GM21723 (cell line): ENCODE measurements at regions not wholly inside any gene's neighbourhood (a gene's known extent, or its start where the extent isn't known, plus 50 kb on each side); places are given as distances from the start of the nearest gene placed in this dataset.
"Not testable (repeated sequence)": the region's sequence is repeated elsewhere in the genome, so short reads cannot be mapped to it uniquely, and the experiment has no call there.

Experiments used
- ATAC-seq: cut with Tn5 transposase; IDR thresholded peaks from one replicate; pipeline ENCODE4 v1.9.1; 2021; ENCODE audit warnings: mild to moderate bottlenecking, moderate library complexity; ENCODE audit not compliant: unreplicated experiment

DNA sequence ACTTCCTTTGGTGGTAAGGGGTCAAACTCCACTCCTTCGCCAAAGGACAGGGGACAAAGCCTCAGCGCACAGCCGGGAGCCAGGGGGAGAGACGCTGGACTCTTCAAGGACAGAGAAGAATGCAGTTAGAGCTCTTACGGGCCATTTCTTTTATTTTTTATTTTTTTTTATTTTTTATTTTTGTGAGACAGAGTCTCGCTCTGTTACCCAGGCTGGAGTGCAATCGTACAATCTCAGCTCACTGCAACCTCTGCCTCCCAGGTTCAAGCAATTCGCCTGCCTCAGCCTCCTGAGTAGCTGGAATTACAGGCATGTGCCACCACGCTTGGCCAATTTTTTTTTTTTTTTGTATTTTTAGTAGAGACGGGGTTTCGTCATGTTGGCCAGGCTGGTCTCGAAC lies 93.2 kb upstream of the RPH3AL start, which contains the start of gene RFLNB:
Gene RFLNB (minus strand): TSS at position 101 of the 400 bp plus-strand sequence.
- ATAC-seq, result not testable (repeated sequence)

DNA sequence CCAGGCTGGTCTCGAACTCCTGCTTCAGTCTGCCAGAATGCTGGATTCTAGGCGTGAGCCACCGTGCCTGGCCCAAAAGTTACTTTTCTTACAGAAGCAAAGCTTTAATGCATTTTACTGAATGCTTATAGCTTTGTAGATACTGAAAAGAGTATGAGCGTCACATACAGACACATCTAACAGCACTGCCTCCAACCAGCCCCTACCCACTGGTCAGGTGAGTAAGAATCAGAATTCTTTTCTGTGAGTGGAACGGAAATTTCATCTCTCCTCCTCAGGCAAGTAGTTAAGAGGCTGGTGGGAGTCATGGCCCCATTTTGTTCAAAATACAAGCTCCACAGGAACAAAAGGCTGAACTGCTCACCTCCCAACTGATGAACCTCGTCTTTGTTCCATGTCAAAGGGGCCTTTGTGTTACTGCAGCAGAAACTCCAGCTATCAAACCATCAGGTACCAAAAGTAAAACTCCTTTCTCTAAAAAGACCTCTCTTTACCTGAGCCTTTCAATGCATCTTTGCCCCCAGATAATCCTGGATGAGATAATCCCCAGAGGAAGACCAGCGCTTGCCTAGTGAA lies 92.4 kb upstream of the RPH3AL start:
- no peak for ATAC-seq

DNA sequence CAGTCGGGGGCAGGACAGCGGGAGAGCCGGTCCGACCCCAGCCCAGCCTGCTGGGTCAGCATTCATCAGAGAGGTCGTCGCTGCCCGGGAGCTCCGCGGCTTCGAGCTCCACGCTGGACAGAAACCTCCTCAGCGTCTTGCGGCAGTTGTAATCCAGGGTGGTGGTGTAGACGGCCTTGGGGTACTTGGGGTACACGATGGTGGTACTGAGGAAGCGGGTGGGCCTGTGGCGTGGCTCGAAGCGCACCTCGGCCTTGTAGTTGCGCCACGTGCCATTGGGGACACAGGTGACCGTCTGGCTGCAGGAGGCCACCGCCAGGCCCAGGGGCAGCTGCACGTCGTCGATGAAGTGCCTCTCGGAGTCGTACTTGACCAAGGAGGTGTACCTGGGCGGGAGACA lies 90.5 kb upstream of the RPH3AL start:
- no peak for ATAC-seq

DNA sequence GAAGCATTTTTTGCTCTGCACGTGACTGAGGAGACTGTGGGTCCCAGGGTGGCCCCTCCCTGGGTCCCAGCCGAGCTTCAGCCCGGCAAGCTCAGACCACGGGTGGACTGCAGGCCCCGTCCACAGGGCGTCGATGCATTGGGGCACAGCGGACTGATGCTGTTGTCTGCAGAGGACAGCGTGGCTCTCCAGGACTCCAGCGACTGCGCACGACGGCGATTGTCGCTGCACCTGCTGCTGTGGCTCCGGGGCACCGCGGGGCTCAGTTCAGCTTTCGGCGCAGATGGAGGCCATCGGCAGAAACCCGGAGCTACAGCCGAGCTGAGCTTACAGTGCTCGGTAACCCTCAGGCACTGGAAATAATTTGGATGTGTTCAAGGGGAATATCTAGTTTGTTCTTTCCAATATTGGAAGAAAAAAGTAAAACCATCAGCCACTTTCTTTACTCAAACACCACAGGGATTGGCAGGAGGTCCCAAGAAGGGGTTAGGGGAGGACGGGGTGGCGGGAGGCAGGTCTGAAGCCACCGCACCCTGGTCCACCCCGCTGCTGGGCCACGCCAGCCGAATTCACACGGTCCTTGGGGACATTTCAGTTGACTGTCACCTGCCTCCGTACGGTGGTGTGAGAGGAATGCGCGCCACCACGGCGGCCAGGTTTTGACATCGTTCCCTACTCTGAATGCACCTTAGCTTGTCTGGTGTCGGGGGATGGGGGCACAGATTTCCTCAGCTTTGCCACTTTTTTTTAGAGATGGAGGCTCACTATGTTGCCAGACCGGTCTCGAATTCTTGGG lies 88.7 kb upstream of the RPH3AL start:
- ATAC-seq, result no peak

DNA sequence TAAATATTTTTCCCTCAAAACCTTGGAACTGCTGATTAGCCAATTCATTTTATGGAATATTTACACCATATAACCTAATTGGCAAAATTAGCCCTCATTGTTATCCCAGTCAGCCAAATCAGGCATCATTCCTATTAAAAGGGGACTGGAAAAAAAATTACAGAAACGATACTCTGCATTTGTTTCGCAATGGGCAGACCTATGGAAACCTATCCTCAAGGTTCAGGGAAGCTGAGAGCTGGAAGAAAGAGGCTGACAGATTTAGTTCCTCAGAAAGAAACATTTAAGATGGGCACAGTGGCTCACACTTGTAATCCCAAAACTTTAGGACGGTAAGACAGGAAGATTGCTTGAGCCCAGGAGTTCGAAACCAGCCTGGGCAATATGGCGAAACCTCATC lies 85.6 kb upstream of the RPH3AL start:
- no peak for ATAC-seq

DNA sequence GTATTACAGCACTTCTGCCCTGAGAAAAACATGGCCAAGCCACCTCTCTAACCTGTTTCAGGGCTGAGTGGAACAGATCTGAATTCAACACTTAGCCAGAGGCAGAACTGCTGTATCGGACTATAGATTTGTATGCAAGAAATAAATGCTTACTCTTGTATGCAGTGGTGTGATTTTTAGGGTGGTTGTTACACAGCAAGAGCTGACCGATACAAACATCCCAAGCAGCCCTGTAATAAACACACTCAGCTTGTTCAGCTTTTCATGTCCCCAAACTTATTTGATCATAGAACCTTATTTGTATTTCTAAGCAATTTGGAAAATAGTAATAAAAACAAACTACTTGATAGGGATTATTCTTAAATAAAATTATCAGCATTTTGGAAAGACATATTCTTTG lies 84.9 kb upstream of the RPH3AL start:
- ATAC-seq, result no peak

DNA sequence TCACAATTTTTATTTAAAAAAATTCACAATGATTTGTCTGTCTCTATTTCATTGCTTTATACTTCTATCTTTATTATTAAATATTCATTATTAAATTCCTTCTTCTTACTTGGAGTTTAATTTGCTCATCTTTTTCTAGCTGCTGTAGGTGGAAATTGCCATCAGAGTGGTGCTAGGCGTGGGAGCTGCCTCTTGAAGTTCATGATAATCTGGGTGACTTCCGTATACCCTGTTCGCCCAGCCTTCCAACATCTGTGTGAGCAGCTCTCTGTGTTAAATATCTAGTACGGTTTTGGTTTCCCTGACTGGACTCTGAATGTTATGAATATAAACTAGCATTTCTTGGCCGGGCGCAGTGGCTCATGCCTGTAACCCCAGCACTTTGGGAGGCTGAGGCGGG lies 84.0 kb upstream of the RPH3AL start:
- no peak for ATAC-seq

DNA sequence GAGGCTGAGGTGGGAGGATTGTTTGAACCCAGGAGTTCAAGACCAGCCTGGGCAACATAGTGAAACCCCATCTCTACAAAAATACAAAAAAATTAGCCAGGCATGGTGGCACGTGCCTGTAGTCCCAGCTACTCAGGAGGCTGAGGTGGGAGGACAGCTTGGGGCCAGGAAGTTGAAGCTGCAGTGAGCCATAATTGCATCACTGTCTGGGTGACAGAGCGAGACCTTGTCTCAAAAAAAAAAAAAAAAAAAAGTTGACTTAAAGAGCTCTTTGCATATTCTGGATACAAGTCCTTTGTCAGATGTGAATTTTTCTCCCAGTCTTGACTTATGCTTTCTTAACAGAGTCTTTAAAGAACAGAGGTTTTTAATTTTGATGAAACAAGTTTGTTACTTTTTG lies 79.9 kb upstream of the RPH3AL start:
- not testable (repeated sequence) for ATAC-seq

DNA sequence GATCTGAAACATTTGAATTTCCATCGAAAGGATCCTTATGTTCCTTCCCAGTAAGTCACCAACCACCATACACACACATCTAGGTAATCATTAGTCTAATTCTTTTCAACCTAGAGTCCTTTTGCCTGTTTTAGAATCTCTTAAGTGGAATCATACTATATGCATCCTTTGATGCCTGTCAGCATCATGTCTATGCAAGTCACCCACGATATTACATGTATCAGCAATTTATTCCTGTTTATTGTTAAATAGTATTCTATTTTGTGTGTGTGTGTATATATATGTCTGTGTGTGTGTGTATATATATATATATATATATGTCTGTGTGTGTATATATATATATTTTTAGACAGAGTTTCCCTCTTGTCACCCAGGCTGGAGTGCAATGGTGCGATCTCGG lies 78.9 kb upstream of the RPH3AL start:
- no peak for ATAC-seq

DNA sequence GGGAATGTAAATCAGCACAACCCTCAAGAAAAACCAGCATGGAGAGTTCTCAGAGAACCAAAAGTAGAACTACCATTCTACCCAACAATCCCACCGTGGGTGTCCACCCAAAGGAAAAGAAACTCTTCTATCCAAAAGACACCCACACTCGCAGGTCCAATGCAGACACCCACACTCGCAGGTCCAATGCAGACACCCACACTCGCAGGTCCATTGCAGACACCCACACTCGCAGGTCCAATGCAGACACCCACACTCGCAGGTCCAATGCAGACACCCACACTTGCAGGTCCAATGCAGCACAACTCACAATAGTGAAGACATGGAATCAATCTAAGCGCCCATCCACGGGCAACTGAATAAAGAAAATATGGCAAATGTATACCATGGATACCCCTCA lies 77.0 kb upstream of the RPH3AL start:
- no peak for ATAC-seq

DNA sequence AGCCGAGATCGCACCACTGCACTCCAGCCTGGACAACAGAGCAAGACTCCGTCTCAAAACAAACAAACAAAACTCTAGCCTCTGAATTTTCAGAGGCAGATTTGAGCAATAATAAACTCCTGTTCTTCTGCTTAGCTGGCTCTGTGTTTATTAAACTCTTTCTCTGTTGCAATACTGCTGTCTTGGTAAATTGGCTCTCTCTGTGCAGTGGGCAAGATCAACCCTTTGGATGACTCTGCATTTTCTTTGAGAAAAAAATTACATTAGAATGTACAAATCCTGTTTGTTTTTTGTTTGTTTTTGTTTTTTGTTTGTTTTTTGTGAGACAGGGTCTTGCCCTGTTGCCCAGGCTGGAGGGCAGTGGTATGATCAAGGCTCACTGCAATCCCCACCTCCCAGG lies 75.8 kb upstream of the RPH3AL start:
- ATAC-seq, result no peak

DNA sequence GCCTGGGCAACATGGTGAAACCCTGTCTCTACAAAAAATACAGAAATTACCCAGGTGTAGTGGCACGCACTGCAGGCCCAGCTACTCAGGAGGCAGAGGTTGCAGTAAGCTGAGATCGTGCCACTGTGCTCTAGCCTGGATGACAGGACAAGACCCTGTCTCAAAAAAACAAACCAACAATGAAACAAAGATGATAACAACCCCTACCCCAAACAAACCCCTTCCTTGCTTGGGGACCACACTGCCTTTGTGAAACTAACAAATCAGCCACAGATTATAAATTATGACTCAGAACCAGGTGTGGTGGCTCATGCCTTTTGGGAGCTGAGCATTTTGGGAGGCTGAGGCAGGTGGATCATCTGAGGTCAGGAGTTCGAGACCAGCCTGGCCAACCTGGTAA lies 75.3 kb upstream of the RPH3AL start:
- ATAC-seq, result no peak

DNA sequence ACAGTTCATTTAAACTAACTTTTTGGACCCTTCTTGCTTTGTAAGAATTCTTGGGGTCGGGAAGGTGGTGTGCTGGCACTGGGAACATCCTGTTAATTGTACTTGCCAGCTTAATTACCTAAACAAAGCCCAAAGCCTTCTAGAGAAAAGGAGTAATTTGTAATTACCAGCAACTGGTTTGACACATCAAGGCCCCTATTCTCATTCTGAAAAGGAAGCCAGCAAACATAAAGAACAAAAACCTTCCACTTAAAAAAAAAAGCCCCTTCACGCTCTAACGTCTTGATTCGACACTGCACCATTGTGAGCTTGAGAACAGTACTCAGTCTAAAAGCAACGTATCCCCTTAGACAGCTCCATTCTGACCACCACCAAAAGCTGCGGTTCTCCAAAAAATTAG lies 74.7 kb upstream of the RPH3AL start:
- no peak for ATAC-seq

DNA sequence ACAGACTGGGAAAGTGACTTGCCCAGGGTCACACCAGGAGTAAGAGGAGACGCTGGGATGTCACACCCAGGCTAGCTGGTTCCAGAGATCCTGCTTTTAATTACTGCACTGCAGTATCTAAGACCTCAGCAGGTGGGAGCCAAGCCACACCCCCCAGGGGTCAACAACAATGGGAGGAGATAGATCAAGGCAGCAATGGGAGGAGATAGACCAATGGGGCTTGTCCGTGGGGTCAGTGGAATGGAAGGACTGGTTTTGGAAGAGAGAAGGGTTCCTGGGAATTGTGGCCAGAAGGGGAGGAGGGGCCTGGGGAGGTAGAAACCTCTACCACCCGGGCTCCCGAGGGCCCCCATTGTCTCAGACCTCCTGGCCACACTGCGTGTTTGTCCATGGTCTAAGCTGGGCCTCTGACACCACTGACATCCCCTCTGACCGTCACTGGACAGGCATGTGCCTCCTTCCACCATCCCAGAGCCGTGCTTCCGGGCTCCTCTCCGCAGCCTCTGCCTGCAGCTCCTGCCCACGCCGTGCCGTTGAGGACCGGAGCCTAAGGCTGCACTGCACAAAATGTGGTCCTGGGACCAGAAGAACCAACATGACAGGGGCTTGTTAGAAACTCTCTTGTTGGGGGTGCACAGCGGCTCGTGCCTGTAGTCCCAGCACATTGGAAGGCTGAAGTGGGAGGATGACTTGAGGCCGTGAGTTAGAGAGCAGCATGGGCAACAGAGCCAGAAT lies 69.8 kb upstream of the RPH3AL start:
- ATAC-seq, result no peak

DNA sequence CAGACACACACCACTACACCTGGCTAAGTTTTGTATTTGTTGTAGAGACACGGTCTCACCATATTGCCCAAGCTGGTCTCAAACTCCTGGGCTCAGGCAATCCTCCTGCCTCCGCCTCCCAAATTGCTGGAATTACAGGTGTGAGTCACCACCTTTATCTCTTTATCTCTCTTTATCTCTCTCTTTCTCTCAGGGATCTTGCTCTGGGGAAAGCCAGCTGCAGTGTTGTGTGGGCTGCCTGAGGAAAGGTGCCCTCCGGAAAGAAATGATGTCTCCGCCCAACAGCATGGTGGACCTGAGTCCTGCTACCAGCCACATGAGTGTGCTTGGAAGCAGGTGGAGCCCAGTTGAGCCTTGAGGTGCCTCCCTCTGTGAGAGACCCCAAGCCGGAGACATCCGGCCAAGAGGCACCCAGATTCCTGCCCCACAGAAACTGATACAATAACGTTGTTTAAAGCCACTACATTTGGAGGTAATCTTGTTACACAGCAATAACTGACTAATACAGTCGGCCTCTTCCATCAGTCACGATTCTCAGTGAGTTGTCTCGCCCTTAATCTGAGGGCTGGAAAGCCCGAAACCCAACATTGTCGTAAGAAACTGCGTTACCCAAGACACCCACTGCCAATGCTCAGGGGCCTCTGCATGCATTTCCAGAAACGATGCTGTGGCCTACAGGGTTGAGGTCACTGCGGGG lies 68.0 kb upstream of the RPH3AL start:
- ATAC-seq, result no peak

DNA sequence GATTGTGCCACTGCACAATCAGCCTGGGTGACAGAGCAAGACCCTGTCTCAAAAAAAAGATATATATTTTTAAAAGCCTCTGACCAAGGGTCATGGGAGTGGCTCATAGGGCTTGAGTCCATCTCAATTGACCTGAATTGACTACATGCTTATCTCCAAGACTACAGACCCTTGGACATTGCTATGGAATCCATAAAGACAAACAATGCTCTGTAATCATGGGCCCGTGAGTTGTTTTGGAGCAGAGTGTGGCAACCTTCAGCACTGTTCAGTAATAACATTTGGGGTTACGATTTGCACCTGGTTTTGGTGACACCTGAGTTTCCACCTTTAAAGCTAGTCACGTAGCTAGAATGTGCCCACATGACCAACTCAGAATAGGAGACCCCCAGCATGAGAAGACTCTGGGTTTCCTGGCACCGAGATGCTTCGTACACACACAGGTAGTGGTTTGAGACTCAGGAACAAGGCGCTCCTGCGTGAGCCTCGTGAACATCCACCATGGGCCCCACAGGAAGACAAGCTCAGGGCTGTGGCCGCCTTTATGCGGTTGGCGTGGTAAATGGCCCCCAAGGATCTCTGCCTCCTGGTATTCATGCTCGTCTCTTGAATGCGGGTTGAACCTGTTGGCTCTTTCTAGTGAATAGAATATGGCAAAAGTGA lies 66.6 kb upstream of the RPH3AL start:
- no peak for ATAC-seq

DNA sequence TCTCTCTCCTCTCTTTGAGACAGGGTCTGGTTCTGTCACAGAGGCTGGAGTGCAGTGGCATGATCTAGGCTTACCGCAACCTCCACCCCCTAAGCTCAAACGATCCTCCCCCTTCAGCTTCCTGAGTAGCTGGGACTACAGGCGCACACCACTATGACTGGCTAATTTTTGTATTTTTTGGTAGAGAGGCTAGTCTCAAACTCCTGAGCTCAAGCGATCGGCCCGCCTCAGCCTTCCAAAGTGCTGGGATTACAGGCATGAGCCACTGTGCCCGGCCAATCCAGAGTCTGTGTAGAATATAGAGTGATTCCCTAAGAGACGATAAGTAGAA lies 65.8 kb upstream of the RPH3AL start:
- no peak for ATAC-seq

DNA sequence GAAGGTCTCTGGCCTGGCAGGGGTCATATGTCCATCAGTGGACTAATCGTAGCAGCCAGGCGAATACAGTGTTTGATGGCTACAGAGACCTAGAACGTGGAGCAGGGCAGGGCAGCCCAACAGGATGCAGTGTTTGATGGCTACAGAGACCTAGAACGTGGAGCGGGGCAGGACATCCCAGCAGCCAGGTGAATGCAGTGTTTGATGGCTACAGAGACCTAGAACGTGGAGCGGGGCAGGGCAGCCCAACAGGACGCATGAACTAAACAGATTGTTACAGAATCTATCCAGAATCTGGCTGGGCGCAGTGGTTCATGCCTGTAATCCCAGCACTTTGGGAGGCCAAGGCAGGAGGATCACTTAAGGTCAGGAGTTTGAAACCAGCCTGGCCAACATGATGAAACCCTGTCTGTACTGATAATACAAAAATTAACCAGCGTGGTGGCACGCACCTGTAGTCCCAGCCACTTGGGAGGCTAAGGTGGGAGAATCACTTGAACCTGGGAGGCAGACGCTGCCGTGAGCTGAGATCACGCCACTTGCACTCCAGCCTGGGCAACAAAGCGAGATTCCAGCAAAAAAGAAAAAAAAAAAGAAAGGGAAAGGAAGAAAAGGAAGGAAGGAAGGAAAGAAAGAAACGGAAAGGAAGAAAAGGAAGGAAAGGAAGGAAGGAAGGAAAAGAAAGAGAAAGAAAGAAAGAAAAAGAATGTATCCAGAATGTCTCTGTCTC lies 65.2 kb upstream of the RPH3AL start:
- no peak for ATAC-seq

DNA sequence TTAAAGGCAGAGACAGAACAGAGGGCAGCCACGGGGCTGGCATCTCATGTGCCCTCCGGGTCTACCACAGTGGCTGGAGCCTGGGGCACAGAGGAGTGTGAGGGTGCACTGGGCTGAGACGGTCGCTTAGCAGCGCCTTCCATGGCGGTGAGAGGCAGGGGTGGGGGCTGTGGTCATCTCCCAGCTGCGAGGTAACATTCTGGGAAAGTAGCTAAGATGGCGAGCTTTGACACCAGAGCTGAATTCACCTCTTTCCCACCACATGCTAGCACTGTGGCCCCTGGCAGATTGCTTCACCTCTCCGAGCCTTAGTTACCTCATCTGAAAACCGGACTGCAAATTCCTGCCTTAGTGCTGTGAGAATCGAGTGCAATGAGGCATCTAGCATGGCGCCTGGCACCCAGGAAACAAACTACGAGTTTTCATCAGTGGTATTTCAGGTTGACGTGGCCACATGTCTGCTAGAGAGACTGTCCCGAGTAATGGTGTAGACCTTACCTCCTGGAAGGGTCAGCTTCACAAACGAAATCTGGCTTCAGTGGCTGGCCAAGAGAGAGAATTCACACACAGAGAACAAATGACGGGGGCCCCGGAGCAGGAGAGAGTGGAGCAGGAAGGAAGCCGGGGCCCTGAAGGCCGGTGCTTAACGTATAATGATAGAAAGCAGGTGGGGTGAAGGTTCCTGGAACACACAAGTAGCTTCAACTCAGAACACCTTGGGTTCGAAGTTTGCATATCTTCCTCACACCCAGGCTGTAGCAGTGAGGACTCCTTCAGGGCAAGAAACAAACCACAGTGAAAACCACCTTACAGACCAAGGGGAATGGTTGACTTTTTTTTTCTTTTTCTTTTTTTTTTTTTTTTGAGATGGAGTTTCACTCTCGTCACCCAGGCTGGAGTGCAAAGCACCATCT lies 63.9 kb upstream of the RPH3AL start:
- ATAC-seq, result peak; percentile 69
